ENCODE measurements at regions not wholly inside any gene's neighbourhood (a gene's known extent, or its start where the extent isn't known, plus 50 kb on each side); places are given as distances from the start of the nearest gene placed in this dataset.

GRCh38 chr2:56537756-56538155 lies 354.0 kb downstream of the CCDC85A start:
- TF ChIP-seq, protein P1, sequence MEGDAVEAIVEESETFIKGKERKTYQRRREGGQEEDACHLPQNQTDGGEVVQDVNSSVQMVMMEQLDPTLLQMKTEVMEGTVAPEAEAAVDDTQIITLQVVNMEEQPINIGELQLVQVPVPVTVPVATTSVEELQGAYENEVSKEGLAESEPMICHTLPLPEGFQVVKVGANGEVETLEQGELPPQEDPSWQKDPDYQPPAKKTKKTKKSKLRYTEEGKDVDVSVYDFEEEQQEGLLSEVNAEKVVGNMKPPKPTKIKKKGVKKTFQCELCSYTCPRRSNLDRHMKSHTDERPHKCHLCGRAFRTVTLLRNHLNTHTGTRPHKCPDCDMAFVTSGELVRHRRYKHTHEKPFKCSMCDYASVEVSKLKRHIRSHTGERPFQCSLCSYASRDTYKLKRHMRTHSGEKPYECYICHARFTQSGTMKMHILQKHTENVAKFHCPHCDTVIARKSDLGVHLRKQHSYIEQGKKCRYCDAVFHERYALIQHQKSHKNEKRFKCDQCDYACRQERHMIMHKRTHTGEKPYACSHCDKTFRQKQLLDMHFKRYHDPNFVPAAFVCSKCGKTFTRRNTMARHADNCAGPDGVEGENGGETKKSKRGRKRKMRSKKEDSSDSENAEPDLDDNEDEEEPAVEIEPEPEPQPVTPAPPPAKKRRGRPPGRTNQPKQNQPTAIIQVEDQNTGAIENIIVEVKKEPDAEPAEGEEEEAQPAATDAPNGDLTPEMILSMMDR (IDR thresholded peaks at IDR 0.05; ENCODE audit: extremely low read depth in 1 of 2, insufficient read depth in 1 of 2, low read depth in 1 of 2, low read length in 2 of 2) = no peak
- no peak for TF ChIP-seq POLR2AphosphoS5 (IDR thresholded peaks at IDR 0.05; ENCODE audit: insufficient read depth, low read depth, low read length)
- TF ChIP-seq JUN (IDR thresholded peaks at IDR 0.05; ENCODE audit: borderline replicate concordance, insufficient read depth, insufficient read length, low read depth) = no peak
- TF ChIP-seq MYC (IDR thresholded peaks at IDR 0.05; ENCODE audit: low read depth, low read length) = no peak
- TF ChIP-seq EZH2 (IDR thresholded peaks at IDR 0.05; ENCODE audit: borderline replicate concordance, low read depth, low read length, severe bottlenecking) = no peak
- no peak for TF ChIP-seq POLR2A (IDR thresholded peaks at IDR 0.05; ENCODE audit: low read depth, low read length)
- TF ChIP-seq MAX (IDR thresholded peaks at IDR 0.05; ENCODE audit: insufficient read depth, insufficient read length) = no peak

All from endothelial cell of umbilical vein (primary cell).